AML-193 (cell line): ENCODE measurements at regions not wholly inside any gene's neighbourhood (a gene's known extent, or its start where the extent isn't known, plus 50 kb on each side); places are given as distances from the start of the nearest gene placed in this dataset.
A peak's percentile ranks its signal among the peaks of the same experiment; 100 is the strongest.

Experiments used
- DNase-seq, 2 experiments: peaks; one replicate each; lab custom pipeline; 2025; lab: John Stamatoyannopoulos, UW

- DNase-seq = no peak
Measured at GRCh38 chr5:128895122-128895521, 70.2 kb upstream of the SLC27A6 start.

GRCh38 chr5:128896675-128897074 is 68.6 kb upstream of the SLC27A6 start:
- DNase-seq = no peak

- DNase-seq = no peak
Measured at GRCh38 chr5:128903550-128903949, 61.7 kb upstream of the SLC27A6 start.

GRCh38 chr5:128904805-128905567 is 60.3 kb upstream of the SLC27A6 start:
- no peak for DNase-seq

GRCh38 chr5:128905568-128906110 is 59.6 kb upstream of the SLC27A6 start:
- DNase-seq = peak; percentile 56 to 65

- DNase-seq = no peak
Measured at GRCh38 chr5:128913551-128913950, 51.7 kb upstream of the SLC27A6 start.
